GM12873 (cell line): ENCODE measurements at regions not wholly inside any gene's neighbourhood (a gene's known extent, or its start where the extent isn't known, plus 50 kb on each side); places are given as distances from the start of the nearest gene placed in this dataset.

ENCODE experiments used
- CTCF ChIP-seq: IDR thresholded peaks from 2 replicates; pipeline ENCODE4 v1.5.1; 2012; ENCODE audit warnings: low read depth, mild to moderate bottlenecking, moderate library complexity, low read length, control low read depth; ENCODE audit not compliant: insufficient read depth; ENCODE audit errors: missing control alignments

- no peak for TF ChIP-seq CTCF
These were observed 436.4 kb downstream of the RFC3 start for GRCh38 chr13:34254366-34254765.

GRCh38 chr13:34255711-34256110 is 437.8 kb downstream of the RFC3 start:
- no peak for TF ChIP-seq CTCF

GRCh38 chr13:34256236-34256635 is 438.3 kb downstream of the RFC3 start:
- no peak for TF ChIP-seq CTCF

GRCh38 chr13:34257966-34258365 is 440.0 kb downstream of the RFC3 start:
- TF ChIP-seq CTCF = no peak

GRCh38 chr13:34258646-34259386 is 440.9 kb downstream of the RFC3 start:
- no peak for TF ChIP-seq CTCF

GRCh38 chr13:34263681-34264080 is 445.7 kb downstream of the RFC3 start:
- no peak for TF ChIP-seq CTCF

- TF ChIP-seq CTCF = no peak
These were observed 447.2 kb downstream of the RFC3 start for GRCh38 chr13:34265046-34265679.
